Lower lobe of right lung (tissue), 2 donors: ENCODE measurements at regions not wholly inside any gene's neighbourhood (a gene's known extent, or its start where the extent isn't known, plus 50 kb on each side); places are given as distances from the start of the nearest gene placed in this dataset.

ENCODE experiments used
- ATAC-seq, 2 donors: fragments of 200-7000 bp; cut with Tn5 transposase; one replicate each; pipeline ENCODE4 v1.9.1; 2020 to 2022; ENCODE audit warnings: mild to moderate bottlenecking in 2 of 2, moderate library complexity in 2 of 2
- DNase-seq: peaks from one replicate; pipeline ENCODE4 v3.0.0-alpha.2; 2020
- H3K27ac ChIP-seq: fragments of 200-600 bp; one replicate; pipeline ENCODE4 v1.8.0; 2022
- H3K27me3 ChIP-seq: fragments of 200-600 bp; one replicate; pipeline ENCODE4 v1.8.0; 2022; ENCODE audit warnings: low read depth
- H3K36me3 ChIP-seq: fragments of 200-600 bp; one replicate; pipeline ENCODE4 v1.8.0; 2022; ENCODE audit warnings: mild to moderate bottlenecking
- H3K4me1 ChIP-seq: fragments of 200-600 bp; one replicate; pipeline ENCODE4 v1.8.0; 2022
- H3K4me3 ChIP-seq: fragments of 200-600 bp; one replicate; pipeline ENCODE4 v1.8.0; 2022; ENCODE audit warnings: mild to moderate bottlenecking
- H3K9me3 ChIP-seq: fragments of 200-600 bp; one replicate; pipeline ENCODE4 v1.8.0; 2022
- CTCF ChIP-seq: fragments of 200-600 bp; IDR thresholded peaks from one replicate; pipeline ENCODE4 v1.8.0; 2022; ENCODE audit warnings: antibody characterized with exemption, mild to moderate bottlenecking
- intact Hi-C: fragments of 100-400 bp; cut with DNase I; formaldehyde crosslinking; loops from one replicate; pipeline ENCODE4 v1.11.0; 2022
- donor health status: DM: no; HTN: yes; CAD: no; lungs with severe emphysema.

GRCh38 chr2:129763190-129763846, 216.1 kb upstream of the RAB6C start:
- intact Hi-C loops, result no loop called here
- Histone ChIP-seq H3K9me3 (no peaks in the 10 kb centered on the region), H3K27ac (no peak overlapping the region), H3K4me3 (no peak overlapping the region), H3K36me3 (no peaks in the 10 kb centered on the region), H3K4me1 (no peaks in the 10 kb centered on the region), H3K27me3 (peaks cover 6% of the 10 kb centered on the region)
- TF ChIP-seq CTCF, result no peak
- DNase-seq (no peak), ATAC-seq (no peak)

GRCh38 chr2:129763966-129764365, 215.5 kb upstream of the RAB6C start:
- intact Hi-C loops, result no loop called here
- Histone ChIP-seq H3K27ac (no peak overlapping the region), H3K27me3 (peaks cover 6% of the 10 kb centered on the region), H3K36me3 (no peaks in the 10 kb centered on the region), H3K4me1 (no peaks in the 10 kb centered on the region), H3K4me3 (no peak overlapping the region), H3K9me3 (no peaks in the 10 kb centered on the region)
- TF ChIP-seq CTCF, result no peak
- DNase-seq, result no peak
- ATAC-seq, result no peak

GRCh38 chr2:129764376-129765325, 214.8 kb upstream of the RAB6C start:
- DNase-seq (no peak), ATAC-seq (no peak)
- H3K27me3 ChIP-seq, result peaks cover 6% of the 10 kb centered on the region
- no peak overlapping the region for H3K27ac ChIP-seq
- no peak overlapping the region for H3K4me3 ChIP-seq
- intact Hi-C loops, result no loop called here
- H3K4me1 ChIP-seq, result no peaks in the 10 kb centered on the region
- H3K36me3 ChIP-seq, result no peaks in the 10 kb centered on the region
- H3K9me3 ChIP-seq, result no peaks in the 10 kb centered on the region
- no peak for TF ChIP-seq CTCF

- intact Hi-C loops, result no loop called here
- Histone ChIP-seq H3K4me3 (no peak overlapping the region), H3K9me3 (no peaks in the 10 kb centered on the region), H3K36me3 (no peaks in the 10 kb centered on the region), H3K27me3 (peaks cover 6% of the 10 kb centered on the region), H3K27ac (no peak overlapping the region), H3K4me1 (no peaks in the 10 kb centered on the region)
- TF ChIP-seq CTCF, result no peak
- ATAC-seq (no peak), DNase-seq (no peak)
Observed at GRCh38 chr2:129765326-129765677, 214.2 kb upstream of the RAB6C start.

- DNase-seq (no peak), ATAC-seq (no peak)
- Histone ChIP-seq H3K27me3 (peaks cover 6% of the 10 kb centered on the region), H3K9me3 (no peaks in the 10 kb centered on the region), H3K4me1 (no peaks in the 10 kb centered on the region), H3K36me3 (no peaks in the 10 kb centered on the region), H3K27ac (no peak overlapping the region), H3K4me3 (no peak overlapping the region)
- intact Hi-C loops, result no loop called here
- TF ChIP-seq CTCF, result no peak
Observed at GRCh38 chr2:129765678-129766351, 213.7 kb upstream of the RAB6C start.
